GM23248 (cell line): ENCODE measurements at regions not wholly inside any gene's neighbourhood (a gene's known extent, or its start where the extent isn't known, plus 50 kb on each side); places are given as distances from the start of the nearest gene placed in this dataset.

Experiments used
- DNase-seq: peaks from one replicate; pipeline ENCODE4 v3.0.0-alpha.2; 2015
- H2AFZ ChIP-seq: fragments of 200-600 bp; sonication (generic); 2 replicates; pipeline ENCODE4 v1.6.1; 2016; ENCODE audit warnings: antibody characterized with exemption
- H3F3A ChIP-seq: fragments of 200-600 bp; sonication (generic); 2 replicates; pipeline ENCODE4 v1.6.1; 2016; ENCODE audit warnings: mild to moderate bottlenecking, antibody characterized with exemption, mixed run types; ENCODE audit not compliant: insufficient read depth
- H3K27ac ChIP-seq: fragments of 200-600 bp; sonication (generic); 2 replicates; pipeline ENCODE4 v1.5.1; 2016; ENCODE audit warnings: mild to moderate bottlenecking
- H3K27me3 ChIP-seq: fragments of 200-600 bp; sonication (generic); replicated peaks from 2 replicates; pipeline ENCODE4 v1.6.1; 2016; ENCODE audit warnings: mild to moderate bottlenecking; ENCODE audit not compliant: insufficient read depth
- H3K36me3 ChIP-seq: fragments of 200-600 bp; sonication (generic); 2 replicates; pipeline ENCODE4 v1.6.1; 2016; ENCODE audit warnings: low read depth, mild to moderate bottlenecking
- H3K4me1 ChIP-seq: fragments of 200-600 bp; sonication (generic); 2 replicates; pipeline ENCODE4 v1.6.1; 2016; ENCODE audit warnings: mild to moderate bottlenecking; ENCODE audit not compliant: insufficient read depth
- H3K4me2 ChIP-seq: fragments of 200-600 bp; sonication (generic); one replicate; pipeline ENCODE4 v1.6.1; 2016; ENCODE audit warnings: mild to moderate bottlenecking; ENCODE audit not compliant: unreplicated experiment
- H3K4me3 ChIP-seq: fragments of 200-600 bp; sonication (generic); 2 replicates; pipeline ENCODE4 v1.5.1; 2016; ENCODE audit warnings: mild to moderate bottlenecking
- H3K79me2 ChIP-seq: fragments of 200-600 bp; sonication (generic); 2 replicates; pipeline ENCODE4 v1.6.1; 2016; ENCODE audit warnings: mild to moderate bottlenecking; ENCODE audit not compliant: insufficient read depth
- H3K9ac ChIP-seq: fragments of 200-600 bp; sonication (generic); 2 replicates; pipeline ENCODE4 v1.6.1; 2016; ENCODE audit warnings: mild to moderate bottlenecking
- H3K9me2 ChIP-seq: fragments of 200-600 bp; sonication (generic); 2 replicates; pipeline ENCODE4 v1.6.1; 2016; ENCODE audit warnings: mixed run types, mild to moderate bottlenecking, moderate library complexity; ENCODE audit not compliant: insufficient read depth
- H3K9me3 ChIP-seq: fragments of 200-600 bp; sonication (generic); one replicate; pipeline ENCODE4 v1.6.1; 2017; ENCODE audit warnings: low read depth
- H4K20me1 ChIP-seq: fragments of 200-600 bp; sonication (generic); 2 replicates; pipeline ENCODE4 v1.6.0; 2016; ENCODE audit not compliant: insufficient read depth
- EZH2 ChIP-seq: fragments of 200-600 bp; sonication (generic); IDR thresholded peaks from 2 replicates; pipeline ENCODE4 v1.6.1; 2018; ENCODE audit warnings: antibody characterized with exemption, mild to moderate bottlenecking; ENCODE audit not compliant: insufficient read depth, poor library complexity, severe bottlenecking
- EZH2phosphoT487 ChIP-seq: fragments of 200-600 bp; sonication (generic); IDR thresholded peaks from 2 replicates; pipeline ENCODE4 v1.6.1; 2018; ENCODE audit warnings: antibody characterized with exemption, moderate library complexity, mild to moderate bottlenecking, low read depth; ENCODE audit not compliant: insufficient read depth
- WGBS, 2 experiments: methylation state at CpG; one replicate each; pipeline ENCODE4 v1.1.6; 2015 to 2017; ENCODE audit warnings: low lambda C conversion rate in 2 of 2, low coverage in 1 of 2; ENCODE audit errors: missing lambda C conversion rate in 2 of 2; 5-methylcytosine and 5-hydroxymethylcytosine counted together
- in situ Hi-C: fragments of 300-500 bp; cut with MboI; formaldehyde crosslinking; loops from 2 replicates; pipeline ENCODE4 v1.15.0; 2020

- 22 to 53% methylated on average over 1 of the region's 1 CpG for WGBS, 2 experiments
- TF ChIP-seq EZH2 (no peak), EZH2phosphoT487 (no peak)
- in situ Hi-C loops: no loop called here
These were observed 409.6 kb upstream of the EPHA7 start for GRCh38 chr6:93829009-93829408.

GRCh38 chr6:93828553-93828952 is 409.2 kb upstream of the EPHA7 start:
- Histone ChIP-seq H4K20me1 (no peaks in the 10 kb centered on the region), H3K27ac (no peak overlapping the region), H3K4me1 (no peaks in the 10 kb centered on the region), H3K27me3 (no peaks in the 10 kb centered on the region), H3K4me3 (no peak overlapping the region), H3K36me3 (no peaks in the 10 kb centered on the region), H3F3A (no peaks in the 10 kb centered on the region), H2AFZ (no peak overlapping the region), H3K4me2 (no peak overlapping the region), H3K9ac (no peak overlapping the region), H3K9me2 (no peaks in the 10 kb centered on the region), H3K9me3 (no peaks in the 10 kb centered on the region), H3K79me2 (no peaks in the 10 kb centered on the region)
- TF ChIP-seq EZH2 (no peak), EZH2phosphoT487 (no peak)
- in situ Hi-C loops: no loop called here
- no peak for DNase-seq
- 23 to 32% methylated on average over 2 of the region's 2 CpGs for WGBS, 2 experiments

More at GRCh38 chr6:93829009-93829408, 409.6 kb upstream of the EPHA7 start:
- Histone ChIP-seq H3F3A (no peaks in the 10 kb centered on the region), H3K4me1 (no peaks in the 10 kb centered on the region), H3K9me3 (no peaks in the 10 kb centered on the region), H3K4me2 (no peak overlapping the region), H3K36me3 (no peaks in the 10 kb centered on the region), H3K27me3 (no peaks in the 10 kb centered on the region), H3K9ac (no peak overlapping the region), H2AFZ (no peak overlapping the region), H4K20me1 (no peaks in the 10 kb centered on the region), H3K4me3 (no peak overlapping the region), H3K9me2 (no peaks in the 10 kb centered on the region), H3K79me2 (no peaks in the 10 kb centered on the region), H3K27ac (no peak overlapping the region)
- no peak for DNase-seq

DNA sequence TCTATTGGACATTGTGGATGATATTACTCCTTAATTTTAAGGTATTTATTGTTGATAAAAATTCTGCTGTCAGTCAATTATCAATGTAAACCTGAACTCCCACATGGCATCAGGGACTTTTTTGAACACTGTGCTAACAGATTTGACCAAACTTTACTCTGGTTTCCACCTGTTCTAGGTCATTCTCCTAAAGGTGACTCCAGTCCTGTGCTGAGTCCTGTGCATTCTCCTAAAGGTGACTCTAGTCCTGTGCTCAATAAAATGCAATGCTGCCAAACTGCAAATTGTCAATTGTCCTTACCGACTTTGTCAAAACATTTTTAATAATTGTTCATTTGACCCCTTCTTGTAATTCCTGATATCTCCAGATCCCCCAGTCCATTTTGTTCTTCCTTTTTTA is 408.4 kb upstream of the EPHA7 start:
- H3K4me1 ChIP-seq: no peaks in the 10 kb centered on the region
- no peaks in the 10 kb centered on the region for H3K79me2 ChIP-seq
- DNase-seq: no peak
- WGBS, 2 experiments: 48 to 56% methylated on average over 1 of the region's 1 CpG
- no peak overlapping the region for H3K9ac ChIP-seq
- no peaks in the 10 kb centered on the region for H3F3A ChIP-seq
- H3K9me3 ChIP-seq: no peaks in the 10 kb centered on the region
- H2AFZ ChIP-seq: no peak overlapping the region
- H3K27ac ChIP-seq: no peak overlapping the region
- TF ChIP-seq EZH2phosphoT487 (no peak), EZH2 (no peak)
- H3K27me3 ChIP-seq: no peaks in the 10 kb centered on the region
- H3K4me3 ChIP-seq: no peak overlapping the region
- H3K9me2 ChIP-seq: no peaks in the 10 kb centered on the region
- in situ Hi-C loops: no loop called here
- no peaks in the 10 kb centered on the region for H3K36me3 ChIP-seq
- no peak overlapping the region for H3K4me2 ChIP-seq
- no peaks in the 10 kb centered on the region for H4K20me1 ChIP-seq

DNA sequence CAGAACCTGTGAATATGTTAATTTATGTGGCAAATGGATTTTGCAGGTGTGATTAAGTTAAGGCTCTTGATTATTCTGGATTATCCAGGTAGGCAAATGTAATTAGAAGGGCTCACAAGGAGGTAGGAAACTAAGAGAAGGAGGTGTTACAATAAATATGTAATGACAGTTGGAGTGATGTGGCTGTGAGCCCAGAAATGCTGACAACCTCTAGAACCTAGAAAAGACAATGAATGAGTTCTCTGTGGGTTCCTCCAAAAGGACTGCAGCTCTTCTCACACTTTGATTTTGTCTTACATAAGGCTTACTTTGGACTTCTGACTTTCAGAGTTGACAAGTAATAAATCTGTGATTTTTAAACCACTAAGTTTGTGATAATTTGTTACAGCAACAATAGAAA is 406.6 kb upstream of the EPHA7 start:
- H3K4me2 ChIP-seq: no peak overlapping the region
- no peaks in the 10 kb centered on the region for H3K27me3 ChIP-seq
- no peak overlapping the region for H3K9ac ChIP-seq
- H2AFZ ChIP-seq: no peak overlapping the region
- H3K4me1 ChIP-seq: no peaks in the 10 kb centered on the region
- H3K27ac ChIP-seq: no peak overlapping the region
- H3F3A ChIP-seq: no peaks in the 10 kb centered on the region
- no peaks in the 10 kb centered on the region for H3K9me3 ChIP-seq
- H3K9me2 ChIP-seq: no peaks in the 10 kb centered on the region
- TF ChIP-seq EZH2phosphoT487 (no peak), EZH2 (no peak)
- H3K36me3 ChIP-seq: no peaks in the 10 kb centered on the region
- in situ Hi-C loops: no loop called here
- DNase-seq: no peak
- no peaks in the 10 kb centered on the region for H3K79me2 ChIP-seq
- no peak overlapping the region for H3K4me3 ChIP-seq
- no peaks in the 10 kb centered on the region for H4K20me1 ChIP-seq

DNA sequence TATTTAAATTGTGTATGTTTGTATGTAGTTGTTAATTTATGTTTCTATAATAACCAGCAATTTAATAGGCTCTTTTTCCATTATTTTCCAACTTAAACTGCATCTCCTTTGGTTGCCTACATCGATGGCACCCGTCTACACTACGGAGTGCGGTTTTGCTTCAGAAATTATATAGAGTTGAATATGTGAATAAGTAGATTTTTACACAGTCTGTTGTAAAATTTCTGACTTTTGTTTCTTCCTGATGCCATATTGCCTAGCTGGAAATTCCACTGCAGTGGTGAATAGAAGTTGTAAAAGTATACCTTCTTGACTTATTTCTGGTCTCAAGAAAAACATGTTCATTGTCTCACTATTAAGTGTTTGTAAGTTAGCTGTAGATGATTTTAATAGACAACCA is 404.1 kb upstream of the EPHA7 start:
- H3K4me3 ChIP-seq: no peak overlapping the region
- H3K36me3 ChIP-seq: no peaks in the 10 kb centered on the region
- H3K27me3 ChIP-seq: no peaks in the 10 kb centered on the region
- no peaks in the 10 kb centered on the region for H3K79me2 ChIP-seq
- no peak overlapping the region for H3K9ac ChIP-seq
- TF ChIP-seq EZH2phosphoT487: no peak
- no peak for TF ChIP-seq EZH2
- H3F3A ChIP-seq: no peaks in the 10 kb centered on the region
- DNase-seq: no peak
- H3K9me3 ChIP-seq: no peaks in the 10 kb centered on the region
- no peak overlapping the region for H2AFZ ChIP-seq
- H4K20me1 ChIP-seq: no peaks in the 10 kb centered on the region
- in situ Hi-C loops: no loop called here
- H3K9me2 ChIP-seq: no peaks in the 10 kb centered on the region
- WGBS, 2 experiments: 51 to 61% methylated on average over 4 of the region's 4 CpGs
- no peak overlapping the region for H3K27ac ChIP-seq
- H3K4me1 ChIP-seq: no peaks in the 10 kb centered on the region
- no peak overlapping the region for H3K4me2 ChIP-seq
